OCI-LY1 (cell line): ENCODE measurements at regions not wholly inside any gene's neighbourhood (a gene's known extent, or its start where the extent isn't known, plus 50 kb on each side); places are given as distances from the start of the nearest gene placed in this dataset.

Experiments
- EZH2 ChIP-seq: fragments of 200-600 bp; sonication (generic), shearing (Covaris generic); IDR thresholded peaks from 2 replicates; pipeline ENCODE4 v1.8.0; 2017; ENCODE audit warnings: borderline replicate concordance, mixed run types, mild to moderate bottlenecking, antibody characterized with exemption, low read length, moderate library complexity, mixed read lengths
- TF ChIP-seq, protein P1 (sequence below): fragments of 200-600 bp; sonication (generic), shearing (Covaris generic); IDR thresholded peaks from 2 replicates; pipeline ENCODE4 v1.5.1; 2017; ENCODE audit warnings: mild to moderate bottlenecking, antibody characterized with exemption, low read length, moderate library complexity, mixed read lengths

DNA sequence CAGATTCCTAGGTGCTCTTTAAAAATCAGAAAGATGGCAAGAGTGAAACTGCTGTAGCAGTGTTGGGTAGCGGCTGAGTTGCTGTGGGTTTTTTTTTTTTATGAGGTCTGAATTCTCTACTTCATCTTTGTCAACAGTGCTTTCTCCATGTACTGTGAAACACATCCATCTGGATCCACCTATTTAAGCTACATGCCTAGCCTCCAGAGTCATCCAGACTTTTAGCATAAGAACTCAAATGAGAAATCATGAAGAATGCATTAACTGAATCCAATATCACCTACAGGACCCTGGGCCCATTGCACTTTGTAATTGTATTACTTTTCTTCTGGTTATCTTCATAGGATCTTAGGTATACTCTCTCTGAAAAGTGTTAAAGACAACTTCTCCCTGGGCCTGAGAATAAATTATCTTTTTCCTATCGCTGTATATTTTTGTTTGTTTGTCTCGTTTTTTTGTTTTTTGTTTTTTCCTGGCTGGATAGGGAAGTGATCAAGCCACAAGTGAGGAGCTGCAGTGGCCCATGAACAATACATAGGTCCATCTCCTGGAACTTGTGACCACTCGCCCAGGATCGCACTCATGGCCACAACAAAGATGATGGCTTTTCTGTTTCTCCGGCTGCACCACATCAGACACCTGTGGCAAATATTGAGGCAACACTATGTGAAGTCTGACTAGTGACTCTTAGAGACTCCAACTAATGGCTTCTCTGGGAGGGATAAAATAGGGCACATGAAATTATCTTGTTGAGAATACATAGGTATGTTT, 609.9 kb upstream of the AGTR1 start:
- TF ChIP-seq, protein P1, sequence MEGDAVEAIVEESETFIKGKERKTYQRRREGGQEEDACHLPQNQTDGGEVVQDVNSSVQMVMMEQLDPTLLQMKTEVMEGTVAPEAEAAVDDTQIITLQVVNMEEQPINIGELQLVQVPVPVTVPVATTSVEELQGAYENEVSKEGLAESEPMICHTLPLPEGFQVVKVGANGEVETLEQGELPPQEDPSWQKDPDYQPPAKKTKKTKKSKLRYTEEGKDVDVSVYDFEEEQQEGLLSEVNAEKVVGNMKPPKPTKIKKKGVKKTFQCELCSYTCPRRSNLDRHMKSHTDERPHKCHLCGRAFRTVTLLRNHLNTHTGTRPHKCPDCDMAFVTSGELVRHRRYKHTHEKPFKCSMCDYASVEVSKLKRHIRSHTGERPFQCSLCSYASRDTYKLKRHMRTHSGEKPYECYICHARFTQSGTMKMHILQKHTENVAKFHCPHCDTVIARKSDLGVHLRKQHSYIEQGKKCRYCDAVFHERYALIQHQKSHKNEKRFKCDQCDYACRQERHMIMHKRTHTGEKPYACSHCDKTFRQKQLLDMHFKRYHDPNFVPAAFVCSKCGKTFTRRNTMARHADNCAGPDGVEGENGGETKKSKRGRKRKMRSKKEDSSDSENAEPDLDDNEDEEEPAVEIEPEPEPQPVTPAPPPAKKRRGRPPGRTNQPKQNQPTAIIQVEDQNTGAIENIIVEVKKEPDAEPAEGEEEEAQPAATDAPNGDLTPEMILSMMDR = no peak
- TF ChIP-seq EZH2 = no peak
